Large intestine (tissue), 3 donors: ENCODE measurements at regions not wholly inside any gene's neighbourhood (a gene's known extent, or its start where the extent isn't known, plus 50 kb on each side); places are given as distances from the start of the nearest gene placed in this dataset.
"Not testable (repeated sequence)": the region's sequence is repeated elsewhere in the genome, so short reads cannot be mapped to it uniquely, and the experiment has no call there.

ENCODE experiments used
- DNase-seq, 2 donors: peaks; one replicate each; pipeline versions ENCODE4 v3.0.0 to v3.0.0-alpha.2; 2013
- H3K27ac ChIP-seq: one replicate; pipeline ENCODE4 v1.5.1; 2013; ENCODE audit warnings: low read length
- H3K27me3 ChIP-seq: 2 replicates; pipeline ENCODE4 v1.6.1; 2013; ENCODE audit warnings: low read length; ENCODE audit not compliant: control insufficient read depth, insufficient read depth
- H3K36me3 ChIP-seq: 2 replicates; pipeline ENCODE4 v1.6.1; 2013; ENCODE audit warnings: low read length; ENCODE audit not compliant: control insufficient read depth, insufficient read depth
- H3K4me1 ChIP-seq: one replicate; pipeline ENCODE4 v1.6.1; 2013; ENCODE audit warnings: low read length; ENCODE audit not compliant: control insufficient read depth, insufficient read depth
- H3K4me3 ChIP-seq: one replicate; pipeline ENCODE4 v1.5.1; 2013; ENCODE audit warnings: low read length
- H3K9me3 ChIP-seq: one replicate; pipeline ENCODE4 v1.6.1; 2013; ENCODE audit warnings: mild to moderate bottlenecking, low read depth, low read length, moderate library complexity; ENCODE audit not compliant: control insufficient read depth
- WGBS: methylation state at CpG from one replicate; pipeline ENCODE4 v1.1.5; 2013; ENCODE audit warnings: low lambda C conversion rate; ENCODE audit not compliant: insufficient coverage; 5-methylcytosine and 5-hydroxymethylcytosine counted together

DNA sequence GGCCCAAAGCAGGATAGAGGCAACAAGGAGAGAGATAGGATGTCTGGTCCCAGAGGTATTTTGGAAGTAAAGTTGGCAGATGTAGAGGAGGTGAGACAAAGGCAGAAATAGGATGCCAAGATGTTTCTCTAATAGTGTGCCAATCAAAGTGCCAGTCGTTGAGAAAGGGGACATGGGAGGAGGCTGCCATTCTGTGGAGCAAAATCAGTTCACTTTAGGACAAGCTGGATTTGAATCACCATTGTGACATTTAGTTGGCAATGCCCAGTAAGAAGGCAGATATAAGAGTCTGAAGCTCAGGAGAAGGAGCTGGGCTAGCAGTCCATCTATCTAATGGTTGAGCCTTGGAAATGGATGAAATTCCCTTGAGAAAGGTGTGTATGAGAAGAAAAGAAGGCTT, 53.8 kb downstream of the ADRB2 start:
- Histone ChIP-seq H3K27me3 (no peaks in the 10 kb centered on the region), H3K27ac (no peak overlapping the region), H3K4me1 (no peaks in the 10 kb centered on the region), H3K4me3 (no peak overlapping the region), H3K36me3 (no peaks in the 10 kb centered on the region), H3K9me3 (no peaks in the 10 kb centered on the region)
- 100% methylated on average over 1 of the region's 1 CpG for WGBS
- no peak for DNase-seq

DNA sequence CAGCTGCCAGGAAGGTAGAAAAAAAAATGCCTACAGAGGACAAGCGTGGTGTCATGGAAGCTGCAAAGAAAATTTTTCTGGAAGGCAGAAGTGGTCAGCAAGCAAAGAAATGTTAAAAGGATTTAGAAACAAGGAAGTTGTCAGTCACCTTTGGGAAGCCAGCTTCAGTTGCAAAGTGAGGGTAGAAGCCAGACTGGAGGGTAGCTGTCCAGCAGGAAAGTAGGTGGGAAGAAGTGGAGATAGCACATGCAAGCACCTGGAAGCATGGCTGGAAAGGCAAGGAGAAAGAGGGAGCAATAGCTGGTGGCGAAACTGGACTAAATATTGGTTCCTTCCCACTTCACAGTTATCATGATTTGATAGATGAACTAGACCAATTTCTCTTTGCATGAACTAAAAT, 54.3 kb downstream of the ADRB2 start:
- DNase-seq: no peak
- Histone ChIP-seq H3K27me3 (no peaks in the 10 kb centered on the region), H3K4me3 (no peak overlapping the region), H3K36me3 (no peaks in the 10 kb centered on the region), H3K4me1 (no peaks in the 10 kb centered on the region), H3K9me3 (no peaks in the 10 kb centered on the region), H3K27ac (no peak overlapping the region)
- WGBS: 71% methylated on average over 1 of the region's 2 CpGs

DNA sequence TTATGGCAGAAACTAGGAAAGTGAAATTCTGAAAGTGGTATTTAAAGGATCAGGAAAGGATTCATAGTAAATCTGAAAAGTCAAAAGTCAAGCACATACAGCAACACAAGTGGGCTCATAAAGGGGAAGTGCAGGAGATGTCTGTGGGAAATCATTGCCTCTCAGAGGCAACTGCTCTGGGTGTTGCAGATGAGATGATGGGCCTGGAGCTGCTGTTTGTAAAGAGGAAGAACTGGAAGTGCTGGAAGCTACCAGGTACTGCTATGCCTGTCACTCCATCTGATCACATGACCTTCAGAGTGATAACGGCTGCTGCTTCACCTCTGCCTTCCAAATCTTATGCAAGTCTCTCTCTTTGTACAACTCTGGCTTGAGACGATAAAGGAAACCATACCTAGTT, 55.9 kb downstream of the ADRB2 start:
- H3K27me3 ChIP-seq: no peaks in the 10 kb centered on the region
- H3K36me3 ChIP-seq: no peaks in the 10 kb centered on the region
- no peaks in the 10 kb centered on the region for H3K4me1 ChIP-seq
- H3K4me3 ChIP-seq: no peak overlapping the region
- no CpG with 5 or more reads among the region's 2 CpGs for WGBS
- no peak for DNase-seq
- no peaks in the 10 kb centered on the region for H3K9me3 ChIP-seq
- H3K27ac ChIP-seq: no peak overlapping the region

DNA sequence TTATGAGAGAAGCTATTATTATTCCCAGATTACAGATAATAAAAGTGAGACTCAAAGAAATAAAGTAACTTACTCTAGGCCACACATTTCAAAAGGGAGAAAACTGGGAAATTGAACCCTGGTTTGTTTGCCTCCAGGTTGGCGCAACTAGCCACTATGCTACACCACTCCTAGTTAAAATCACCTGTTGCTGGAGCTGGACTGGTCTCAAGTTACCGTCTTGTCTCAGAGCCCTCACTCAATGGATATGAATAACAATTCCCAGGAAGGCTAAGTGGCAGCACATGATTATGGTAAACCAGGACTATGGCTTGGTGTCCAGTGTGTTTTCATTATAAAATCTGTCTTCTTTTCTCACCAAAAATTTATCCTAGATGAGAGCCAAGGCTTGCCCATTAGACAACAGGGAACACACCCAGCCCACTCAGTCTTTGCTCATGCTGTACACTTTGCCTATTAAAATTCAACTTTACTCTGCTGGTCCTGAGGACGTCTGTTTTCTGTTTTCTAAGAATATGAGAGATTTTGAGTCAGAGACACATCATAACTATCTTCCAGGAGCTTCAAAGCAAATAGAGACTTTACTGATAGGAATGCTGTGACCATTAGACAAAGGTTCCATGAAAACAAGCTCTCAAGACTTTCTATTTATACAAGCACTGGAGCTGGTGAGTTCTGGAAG, 58.1 kb downstream of the ADRB2 start:
- DNase-seq: no peak
- WGBS: no CpG with 5 or more reads among the region's 3 CpGs
- H3K36me3 ChIP-seq: no peaks in the 10 kb centered on the region
- no peak overlapping the region for H3K27ac ChIP-seq
- H3K4me3 ChIP-seq: no peak overlapping the region
- H3K27me3 ChIP-seq: peaks cover 6% of the 10 kb centered on the region
- no peaks in the 10 kb centered on the region for H3K4me1 ChIP-seq
- H3K9me3 ChIP-seq: no peaks in the 10 kb centered on the region

DNA sequence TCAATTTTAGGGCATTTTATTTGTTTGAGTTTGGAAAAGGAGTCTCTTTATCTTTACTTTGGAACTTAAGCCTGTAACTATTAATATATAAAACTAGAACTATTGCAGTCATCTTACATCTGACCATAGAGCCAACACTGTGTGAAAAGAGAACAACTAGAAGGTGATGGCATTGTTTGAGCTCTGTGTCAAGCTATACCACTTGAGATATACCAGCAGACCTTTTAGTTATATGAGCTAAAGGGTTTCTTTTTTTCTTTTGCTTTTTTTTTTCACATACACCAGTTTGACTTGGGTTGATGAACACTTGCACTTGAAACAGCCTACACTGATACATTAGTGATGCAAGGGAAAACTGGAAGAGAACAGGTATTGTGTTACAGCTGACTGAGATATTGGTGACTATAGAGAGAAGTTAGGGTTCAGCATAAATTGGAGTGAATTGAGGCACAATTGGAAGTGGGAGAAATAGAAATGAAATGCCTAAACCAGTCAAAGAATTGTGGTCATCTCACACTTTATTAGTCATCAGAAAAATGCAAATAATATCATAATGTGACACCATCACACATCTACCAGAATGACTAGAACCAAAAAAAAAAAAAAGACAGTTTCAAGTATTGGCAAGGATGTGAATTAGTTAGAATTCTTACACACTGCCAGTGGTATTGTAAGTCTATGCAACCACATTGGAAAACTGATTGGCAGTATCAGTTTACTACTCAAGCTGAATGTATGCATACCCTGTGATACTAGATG, 60.9 kb downstream of the ADRB2 start:
- H3K36me3 ChIP-seq: no peaks in the 10 kb centered on the region
- H3K4me3 ChIP-seq: no peak overlapping the region
- no peaks in the 10 kb centered on the region for H3K4me1 ChIP-seq
- DNase-seq: no peak
- no peak overlapping the region for H3K27ac ChIP-seq
- H3K9me3 ChIP-seq: no peaks in the 10 kb centered on the region
- peaks cover 6% of the 10 kb centered on the region for H3K27me3 ChIP-seq

DNA sequence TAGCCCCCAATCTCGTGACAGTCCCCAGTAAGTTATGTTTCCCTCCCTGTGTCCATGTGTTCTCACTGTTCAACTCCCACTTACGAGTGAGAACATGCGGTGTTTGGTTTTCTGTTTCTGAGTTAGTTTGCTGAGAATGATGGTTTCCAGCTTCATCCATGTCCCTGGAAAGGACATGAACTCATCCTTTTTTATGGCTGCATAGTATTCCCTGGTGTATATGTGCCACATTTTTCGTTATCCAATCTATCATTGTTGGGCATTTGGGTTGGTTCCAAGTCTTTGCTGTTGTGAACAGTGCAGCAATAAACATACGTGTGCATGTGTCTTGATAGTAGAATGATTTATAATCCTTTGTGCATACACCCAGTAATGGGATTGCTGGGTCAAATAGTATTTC, 63.5 kb downstream of the ADRB2 start:
- H3K4me1 ChIP-seq, DNase-seq, H3K36me3 ChIP-seq, H3K27me3 ChIP-seq, H3K27ac ChIP-seq, H3K9me3 ChIP-seq, H3K4me3 ChIP-seq: not testable (repeated sequence)
- WGBS: no CpG with 5 or more reads among the region's 5 CpGs

DNA sequence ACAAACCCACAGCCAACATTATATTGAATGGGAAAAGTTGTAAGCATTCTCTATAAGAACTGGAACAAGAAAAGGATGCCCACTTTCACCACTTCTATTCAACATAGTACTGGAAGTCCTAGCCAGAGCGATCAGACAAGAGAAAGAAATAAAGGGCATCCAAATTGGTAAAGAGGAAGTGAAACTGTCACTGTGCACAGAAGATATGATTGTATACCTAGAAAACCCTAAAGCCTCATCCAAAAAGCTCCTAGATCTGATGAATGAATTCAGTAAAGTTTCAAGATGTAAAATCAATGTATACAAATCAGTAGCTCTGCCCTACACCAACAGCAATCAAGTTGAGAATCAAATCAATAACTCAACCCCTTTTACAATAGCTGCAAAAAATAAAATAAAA, 69.0 kb downstream of the ADRB2 start:
- not testable (repeated sequence) for H3K27me3 ChIP-seq, H3K4me3 ChIP-seq, H3K4me1 ChIP-seq, H3K9me3 ChIP-seq, DNase-seq, H3K36me3 ChIP-seq, H3K27ac ChIP-seq
- no CpG with 5 or more reads among the region's 1 CpG for WGBS

DNA sequence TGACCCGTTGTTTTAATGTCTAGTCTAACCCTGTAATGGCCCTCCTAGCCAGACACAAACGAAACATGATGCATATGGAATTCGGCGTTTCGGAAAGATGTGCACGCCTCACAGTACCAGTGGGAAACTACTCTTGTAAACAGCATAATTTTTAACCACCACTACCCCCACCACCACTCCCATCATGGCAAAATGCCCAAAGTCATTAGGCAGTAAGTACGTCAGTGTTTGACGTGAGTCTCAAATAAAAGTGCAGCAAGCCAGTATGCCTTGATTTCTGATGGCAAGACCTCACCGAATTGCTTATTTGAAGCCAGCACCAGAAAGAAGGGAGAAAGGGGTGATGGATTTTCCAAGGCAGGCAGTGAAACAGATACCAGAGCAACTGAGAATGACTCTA, 71.4 kb downstream of the ADRB2 start:
- peaks cover 2% of the 10 kb centered on the region for H3K9me3 ChIP-seq
- H3K4me1 ChIP-seq: no peaks in the 10 kb centered on the region
- no peak for DNase-seq
- no peak overlapping the region for H3K4me3 ChIP-seq
- H3K27ac ChIP-seq: no peak overlapping the region
- H3K27me3 ChIP-seq: peaks cover 3% of the 10 kb centered on the region
- no peaks in the 10 kb centered on the region for H3K36me3 ChIP-seq
- WGBS: 80% methylated on average over 2 of the region's 9 CpGs

DNA sequence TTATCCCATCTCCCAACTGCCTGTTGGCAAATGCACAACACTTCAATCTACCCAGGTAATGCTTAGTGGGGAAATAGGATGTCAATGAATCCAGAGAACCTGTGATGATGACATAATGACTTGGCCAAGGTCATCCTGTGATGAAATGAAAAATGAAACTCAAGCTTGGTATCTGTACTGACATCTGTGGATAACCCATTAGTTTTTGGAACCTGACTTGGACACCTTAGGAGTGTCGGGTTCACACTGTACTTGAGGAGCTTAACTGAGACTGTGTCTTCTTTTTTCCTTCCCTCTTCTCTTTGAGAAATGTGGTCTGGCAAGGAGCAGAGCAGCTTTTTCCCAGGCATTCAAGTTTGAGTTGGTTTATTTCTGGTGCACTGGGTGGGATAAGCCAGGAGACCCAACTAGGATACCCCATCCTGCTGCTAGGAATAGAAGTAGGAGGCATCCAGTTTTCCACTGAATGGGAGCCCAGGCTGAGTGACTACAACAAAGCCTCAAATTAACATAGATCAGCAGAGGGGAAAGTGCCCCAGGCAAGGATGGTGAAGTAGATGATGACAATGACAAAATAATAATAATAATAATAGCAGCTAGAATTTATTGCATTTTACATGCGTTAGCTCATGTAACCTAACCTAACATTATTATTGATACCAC, 72.1 kb downstream of the ADRB2 start:
- H3K36me3 ChIP-seq: no peaks in the 10 kb centered on the region
- peaks cover 3% of the 10 kb centered on the region for H3K27me3 ChIP-seq
- peaks cover 2% of the 10 kb centered on the region for H3K9me3 ChIP-seq
- H3K27ac ChIP-seq: no peak overlapping the region
- H3K4me1 ChIP-seq: no peaks in the 10 kb centered on the region
- DNase-seq: no peak
- WGBS: no CpG with 5 or more reads among the region's 2 CpGs
- no peak overlapping the region for H3K4me3 ChIP-seq

DNA sequence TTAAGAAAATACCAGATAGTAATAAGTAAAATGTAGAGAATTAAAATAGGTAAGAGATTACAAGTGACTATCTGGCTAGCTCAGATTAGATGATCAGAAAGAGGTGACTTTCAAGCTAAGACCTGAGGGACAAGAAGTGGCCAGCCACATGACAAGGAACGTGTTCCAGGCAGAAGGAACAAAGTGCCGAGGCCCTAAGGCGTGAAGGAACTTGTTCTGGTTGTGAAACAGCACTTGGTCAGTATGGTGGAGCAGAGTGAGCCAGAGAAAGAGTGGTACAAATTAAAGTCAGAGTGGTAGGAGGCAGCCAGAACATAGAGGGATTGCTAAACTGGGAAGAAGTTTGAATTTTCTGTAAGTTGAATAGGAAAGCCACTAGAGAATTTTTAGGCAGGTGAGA, 73.6 kb downstream of the ADRB2 start:
- Histone ChIP-seq H3K27me3 (peaks cover 3% of the 10 kb centered on the region), H3K36me3 (no peaks in the 10 kb centered on the region), H3K9me3 (no peaks in the 10 kb centered on the region), H3K4me1 (no peaks in the 10 kb centered on the region), H3K27ac (no peak overlapping the region), H3K4me3 (no peak overlapping the region)
- no peak for DNase-seq
- no CpG with 5 or more reads among the region's 3 CpGs for WGBS
